Activated T-helper 17 cell treated with anti-CD3 and anti-CD28 coated beads, Interleukin-2, amount 50 U/mL, for 72 hours (primary cell): ENCODE measurements at regions not wholly inside any gene's neighbourhood (a gene's known extent, or its start where the extent isn't known, plus 50 kb on each side); places are given as distances from the start of the nearest gene placed in this dataset.
"Not testable (repeated sequence)": the region's sequence is repeated elsewhere in the genome, so short reads cannot be mapped to it uniquely, and the experiment has no call there.

ENCODE experiments used
- ATAC-seq: fragments of 150-1000 bp; cut with Tn5 transposase; replicated peaks from 2 replicates; pipeline ENCODE4 v1.10.0; 2021; ENCODE audit warnings: mild to moderate bottlenecking, moderate library complexity
- H3K27ac Mint-ChIP-seq: one replicate; pipeline ENCODE4 v1.8.0; 2022; ENCODE audit warnings: mixed read lengths
- H3K27me3 Mint-ChIP-seq: one replicate; pipeline ENCODE4 v1.8.0; 2022; ENCODE audit warnings: mixed read lengths
- H3K36me3 Mint-ChIP-seq: one replicate; pipeline ENCODE4 v1.8.0; 2022; ENCODE audit warnings: low read depth, mild to moderate bottlenecking, mixed read lengths
- H3K4me1 Mint-ChIP-seq: one replicate; pipeline ENCODE4 v1.8.0; 2022; ENCODE audit warnings: mixed read lengths
- H3K4me3 Mint-ChIP-seq: one replicate; pipeline ENCODE4 v1.8.0; 2022; ENCODE audit warnings: mild to moderate bottlenecking, mixed read lengths
- H3K9me3 Mint-ChIP-seq: one replicate; pipeline ENCODE4 v1.8.0; 2022; ENCODE audit warnings: mixed read lengths

GRCh38 chr2:36165132-36165531, 190.4 kb upstream of the CRIM1 start:
- no peak overlapping the region for H3K27ac Mint-ChIP-seq
- H3K9me3 Mint-ChIP-seq = no peaks in the 10 kb centered on the region
- no peaks in the 10 kb centered on the region for H3K4me1 Mint-ChIP-seq
- no peak for ATAC-seq
- H3K36me3 Mint-ChIP-seq = no peaks in the 10 kb centered on the region
- H3K4me3 Mint-ChIP-seq = no peak overlapping the region
- peaks cover 14% of the 10 kb centered on the region for H3K27me3 Mint-ChIP-seq

- H3K9me3 Mint-ChIP-seq = no peaks in the 10 kb centered on the region
- H3K36me3 Mint-ChIP-seq = no peaks in the 10 kb centered on the region
- no peak overlapping the region for H3K27ac Mint-ChIP-seq
- no peak overlapping the region for H3K4me3 Mint-ChIP-seq
- H3K27me3 Mint-ChIP-seq = peaks cover 12% of the 10 kb centered on the region
- ATAC-seq = no peak
- H3K4me1 Mint-ChIP-seq = no peaks in the 10 kb centered on the region
Measured at GRCh38 chr2:36163520-36164254, 191.9 kb upstream of the CRIM1 start.

GRCh38 chr2:36157093-36157492, 198.5 kb upstream of the CRIM1 start:
- H3K27ac Mint-ChIP-seq, H3K4me1 Mint-ChIP-seq, ATAC-seq, H3K9me3 Mint-ChIP-seq, H3K4me3 Mint-ChIP-seq, H3K36me3 Mint-ChIP-seq, H3K27me3 Mint-ChIP-seq: not testable (repeated sequence)

GRCh38 chr2:36147670-36148390, 207.7 kb upstream of the CRIM1 start:
- H3K36me3 Mint-ChIP-seq = no peaks in the 10 kb centered on the region
- H3K4me3 Mint-ChIP-seq = peak overlapping the region; percentile 25
- ATAC-seq = peak; percentile 87

GRCh38 chr2:36146765-36147164, 208.8 kb upstream of the CRIM1 start:
- Mint-ChIP-seq H3K4me1 (peaks cover 7% of the 10 kb centered on the region), H3K36me3 (no peaks in the 10 kb centered on the region), H3K27ac (no peak overlapping the region), H3K4me3 (peak overlapping the region; percentile 25), H3K27me3 (peaks cover 6% of the 10 kb centered on the region), H3K9me3 (no peaks in the 10 kb centered on the region)
- ATAC-seq = peak; percentile 37

More at GRCh38 chr2:36147670-36148390, 207.7 kb upstream of the CRIM1 start:
- H3K9me3 Mint-ChIP-seq = no peaks in the 10 kb centered on the region
- H3K27me3 Mint-ChIP-seq = peaks cover 6% of the 10 kb centered on the region
- no peak overlapping the region for H3K27ac Mint-ChIP-seq
- peaks cover 7% of the 10 kb centered on the region for H3K4me1 Mint-ChIP-seq

- ATAC-seq = no peak
- no peak overlapping the region for H3K4me3 Mint-ChIP-seq
- no peak overlapping the region for H3K27ac Mint-ChIP-seq
- peaks cover 5% of the 10 kb centered on the region for H3K4me1 Mint-ChIP-seq
- H3K27me3 Mint-ChIP-seq = no peaks in the 10 kb centered on the region
- H3K36me3 Mint-ChIP-seq = no peaks in the 10 kb centered on the region
- H3K9me3 Mint-ChIP-seq = no peaks in the 10 kb centered on the region
Measured at GRCh38 chr2:36140391-36140790, 215.2 kb upstream of the CRIM1 start.

GRCh38 chr2:36137612-36138011, 218.0 kb upstream of the CRIM1 start:
- Mint-ChIP-seq H3K36me3 (no peaks in the 10 kb centered on the region), H3K27me3 (no peaks in the 10 kb centered on the region), H3K9me3 (no peaks in the 10 kb centered on the region), H3K4me3 (no peak overlapping the region), H3K4me1 (peaks cover 5% of the 10 kb centered on the region), H3K27ac (no peak overlapping the region)
- ATAC-seq = peak; percentile 28

GRCh38 chr2:36134281-36134680, 221.3 kb upstream of the CRIM1 start:
- Mint-ChIP-seq H3K27ac (no peak overlapping the region), H3K27me3 (no peaks in the 10 kb centered on the region), H3K36me3 (no peaks in the 10 kb centered on the region), H3K4me1 (peaks cover 5% of the 10 kb centered on the region), H3K4me3 (no peak overlapping the region), H3K9me3 (no peaks in the 10 kb centered on the region)
- ATAC-seq = no peak

GRCh38 chr2:36128359-36128758, 227.2 kb upstream of the CRIM1 start:
- Mint-ChIP-seq H3K36me3 (no peaks in the 10 kb centered on the region), H3K9me3 (no peaks in the 10 kb centered on the region), H3K4me3 (no peak overlapping the region), H3K4me1 (no peaks in the 10 kb centered on the region), H3K27ac (no peak overlapping the region), H3K27me3 (peaks cover 8% of the 10 kb centered on the region)
- no peak for ATAC-seq

GRCh38 chr2:36125702-36126101, 229.9 kb upstream of the CRIM1 start:
- peaks cover 18% of the 10 kb centered on the region for H3K27me3 Mint-ChIP-seq
- H3K4me3 Mint-ChIP-seq = no peak overlapping the region
- no peaks in the 10 kb centered on the region for H3K36me3 Mint-ChIP-seq
- H3K4me1 Mint-ChIP-seq = no peaks in the 10 kb centered on the region
- no peak for ATAC-seq
- no peak overlapping the region for H3K27ac Mint-ChIP-seq
- peaks cover 3% of the 10 kb centered on the region for H3K9me3 Mint-ChIP-seq

- ATAC-seq = peak; percentile 95
- Mint-ChIP-seq H3K36me3 (no peaks in the 10 kb centered on the region), H3K4me1 (no peaks in the 10 kb centered on the region), H3K27me3 (peaks cover 18% of the 10 kb centered on the region), H3K27ac (no peak overlapping the region), H3K9me3 (peaks cover 3% of the 10 kb centered on the region), H3K4me3 (no peak overlapping the region)
Measured at GRCh38 chr2:36123995-36124394, 231.6 kb upstream of the CRIM1 start.

GRCh38 chr2:36097022-36097421, 258.6 kb upstream of the CRIM1 start:
- Mint-ChIP-seq H3K9me3 (peaks cover 4% of the 10 kb centered on the region), H3K27me3 (no peaks in the 10 kb centered on the region), H3K4me1 (no peaks in the 10 kb centered on the region), H3K4me3 (no peak overlapping the region), H3K36me3 (no peaks in the 10 kb centered on the region), H3K27ac (no peak overlapping the region)
- ATAC-seq = no peak

GRCh38 chr2:36091844-36092741, 263.5 kb upstream of the CRIM1 start:
- H3K36me3 Mint-ChIP-seq = not testable (repeated sequence)

GRCh38 chr2:36088716-36089328, 266.8 kb upstream of the CRIM1 start:
- Mint-ChIP-seq H3K27ac (no peak overlapping the region), H3K36me3 (no peaks in the 10 kb centered on the region), H3K4me3 (no peak overlapping the region), H3K4me1 (no peaks in the 10 kb centered on the region), H3K9me3 (no peaks in the 10 kb centered on the region), H3K27me3 (peaks cover 9% of the 10 kb centered on the region)
- ATAC-seq = no peak

More at GRCh38 chr2:36091844-36092741, 263.5 kb upstream of the CRIM1 start:
- H3K4me3 Mint-ChIP-seq, H3K27ac Mint-ChIP-seq, H3K27me3 Mint-ChIP-seq, H3K4me1 Mint-ChIP-seq, H3K9me3 Mint-ChIP-seq, ATAC-seq: not testable (repeated sequence)
